ENCODE measurements at regions not wholly inside any gene's neighbourhood (a gene's known extent, or its start where the extent isn't known, plus 50 kb on each side); places are given as distances from the start of the nearest gene placed in this dataset.
"Not testable (repeated sequence)": the region's sequence is repeated elsewhere in the genome, so short reads cannot be mapped to it uniquely, and the experiment has no call there.

DNA sequence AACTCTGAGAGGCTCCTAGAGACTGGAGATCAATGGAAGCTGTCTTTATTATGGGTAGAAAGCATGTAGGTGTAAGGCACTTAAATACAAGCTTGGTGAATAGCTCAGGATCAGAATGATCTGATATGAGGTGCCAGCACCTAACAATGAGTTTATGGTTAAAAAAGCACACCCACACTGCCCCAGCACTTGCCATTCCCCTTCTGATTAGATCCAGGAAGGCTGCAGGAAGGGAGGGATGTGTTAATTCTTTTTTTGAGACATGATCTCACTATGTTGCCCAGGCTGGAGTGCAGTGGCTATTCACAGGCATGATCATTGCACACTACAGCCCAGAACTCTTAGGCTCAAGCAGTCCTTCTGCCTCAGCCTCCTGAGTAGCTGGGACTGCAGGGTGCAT, 71.8 kb upstream of the IVNS1ABP start:
- no peak overlapping the region for H3K4me3 ChIP-seq (replicated peaks; ENCODE audit: insufficient read depth, low read length)
- H3K27ac ChIP-seq (replicated peaks), result no peak overlapping the region
- H3K27me3 ChIP-seq (ENCODE audit: insufficient read depth, poor library complexity, severe bottlenecking), result no peaks in the 10 kb centered on the region
- TF ChIP-seq POLR2AphosphoS5 (IDR thresholded peaks at IDR 0.05; ENCODE audit: low read depth), result no peak
- TF ChIP-seq GABPA (IDR thresholded peaks at IDR 0.05; ENCODE audit: low read depth), result no peak
- TF ChIP-seq SPI1 (IDR thresholded peaks at IDR 0.05; ENCODE audit: borderline replicate concordance, low read depth), result no peak
- TF ChIP-seq, protein P1, sequence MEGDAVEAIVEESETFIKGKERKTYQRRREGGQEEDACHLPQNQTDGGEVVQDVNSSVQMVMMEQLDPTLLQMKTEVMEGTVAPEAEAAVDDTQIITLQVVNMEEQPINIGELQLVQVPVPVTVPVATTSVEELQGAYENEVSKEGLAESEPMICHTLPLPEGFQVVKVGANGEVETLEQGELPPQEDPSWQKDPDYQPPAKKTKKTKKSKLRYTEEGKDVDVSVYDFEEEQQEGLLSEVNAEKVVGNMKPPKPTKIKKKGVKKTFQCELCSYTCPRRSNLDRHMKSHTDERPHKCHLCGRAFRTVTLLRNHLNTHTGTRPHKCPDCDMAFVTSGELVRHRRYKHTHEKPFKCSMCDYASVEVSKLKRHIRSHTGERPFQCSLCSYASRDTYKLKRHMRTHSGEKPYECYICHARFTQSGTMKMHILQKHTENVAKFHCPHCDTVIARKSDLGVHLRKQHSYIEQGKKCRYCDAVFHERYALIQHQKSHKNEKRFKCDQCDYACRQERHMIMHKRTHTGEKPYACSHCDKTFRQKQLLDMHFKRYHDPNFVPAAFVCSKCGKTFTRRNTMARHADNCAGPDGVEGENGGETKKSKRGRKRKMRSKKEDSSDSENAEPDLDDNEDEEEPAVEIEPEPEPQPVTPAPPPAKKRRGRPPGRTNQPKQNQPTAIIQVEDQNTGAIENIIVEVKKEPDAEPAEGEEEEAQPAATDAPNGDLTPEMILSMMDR (IDR thresholded peaks at IDR 0.05; ENCODE audit: insufficient read depth, low read length), result no peak
- no peak for DNase-seq (ENCODE audit: low read depth in 1 of 2, low spot score in 1 of 2)

DNA sequence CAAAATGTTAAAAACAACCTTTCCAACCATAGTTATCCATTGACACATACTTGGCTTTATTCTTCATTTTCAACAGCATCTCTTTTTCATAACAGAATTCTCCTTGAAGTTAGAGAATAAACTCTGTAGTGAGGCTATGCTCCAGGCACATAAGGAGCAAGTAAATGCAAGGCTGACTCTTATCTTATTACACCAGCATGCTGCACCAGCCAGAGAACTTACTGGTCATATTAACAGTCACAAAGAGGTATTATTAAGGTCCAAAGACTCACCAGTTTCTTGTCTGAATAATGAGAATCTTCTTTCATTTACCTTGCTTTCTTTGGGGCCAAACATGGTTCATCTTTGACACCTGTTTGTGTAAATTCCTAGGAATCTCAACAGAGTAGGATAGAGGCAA, 71.3 kb upstream of the IVNS1ABP start:
- H3K27ac ChIP-seq (replicated peaks), result no peak overlapping the region
- TF ChIP-seq, protein P2, sequence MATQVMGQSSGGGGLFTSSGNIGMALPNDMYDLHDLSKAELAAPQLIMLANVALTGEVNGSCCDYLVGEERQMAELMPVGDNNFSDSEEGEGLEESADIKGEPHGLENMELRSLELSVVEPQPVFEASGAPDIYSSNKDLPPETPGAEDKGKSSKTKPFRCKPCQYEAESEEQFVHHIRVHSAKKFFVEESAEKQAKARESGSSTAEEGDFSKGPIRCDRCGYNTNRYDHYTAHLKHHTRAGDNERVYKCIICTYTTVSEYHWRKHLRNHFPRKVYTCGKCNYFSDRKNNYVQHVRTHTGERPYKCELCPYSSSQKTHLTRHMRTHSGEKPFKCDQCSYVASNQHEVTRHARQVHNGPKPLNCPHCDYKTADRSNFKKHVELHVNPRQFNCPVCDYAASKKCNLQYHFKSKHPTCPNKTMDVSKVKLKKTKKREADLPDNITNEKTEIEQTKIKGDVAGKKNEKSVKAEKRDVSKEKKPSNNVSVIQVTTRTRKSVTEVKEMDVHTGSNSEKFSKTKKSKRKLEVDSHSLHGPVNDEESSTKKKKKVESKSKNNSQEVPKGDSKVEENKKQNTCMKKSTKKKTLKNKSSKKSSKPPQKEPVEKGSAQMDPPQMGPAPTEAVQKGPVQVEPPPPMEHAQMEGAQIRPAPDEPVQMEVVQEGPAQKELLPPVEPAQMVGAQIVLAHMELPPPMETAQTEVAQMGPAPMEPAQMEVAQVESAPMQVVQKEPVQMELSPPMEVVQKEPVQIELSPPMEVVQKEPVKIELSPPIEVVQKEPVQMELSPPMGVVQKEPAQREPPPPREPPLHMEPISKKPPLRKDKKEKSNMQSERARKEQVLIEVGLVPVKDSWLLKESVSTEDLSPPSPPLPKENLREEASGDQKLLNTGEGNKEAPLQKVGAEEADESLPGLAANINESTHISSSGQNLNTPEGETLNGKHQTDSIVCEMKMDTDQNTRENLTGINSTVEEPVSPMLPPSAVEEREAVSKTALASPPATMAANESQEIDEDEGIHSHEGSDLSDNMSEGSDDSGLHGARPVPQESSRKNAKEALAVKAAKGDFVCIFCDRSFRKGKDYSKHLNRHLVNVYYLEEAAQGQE (IDR thresholded peaks at IDR 0.05; ENCODE audit: insufficient replicate concordance, low read depth), result no peak
- TF ChIP-seq GABPA (IDR thresholded peaks at IDR 0.05; ENCODE audit: low read depth), result no peak
- TF ChIP-seq, protein P1 (IDR thresholded peaks at IDR 0.05; ENCODE audit: insufficient read depth, low read length), result no peak
- TF ChIP-seq SPI1 (IDR thresholded peaks at IDR 0.05; ENCODE audit: borderline replicate concordance, low read depth), result no peak
- TF ChIP-seq POLR2AphosphoS5 (IDR thresholded peaks at IDR 0.05; ENCODE audit: low read depth), result no peak
- H3K27me3 ChIP-seq (ENCODE audit: insufficient read depth, poor library complexity, severe bottlenecking), result no peaks in the 10 kb centered on the region
- DNase-seq (ENCODE audit: low read depth in 1 of 2, low spot score in 1 of 2), result no peak
- H3K4me3 ChIP-seq (replicated peaks; ENCODE audit: insufficient read depth, low read length), result no peak overlapping the region

DNA sequence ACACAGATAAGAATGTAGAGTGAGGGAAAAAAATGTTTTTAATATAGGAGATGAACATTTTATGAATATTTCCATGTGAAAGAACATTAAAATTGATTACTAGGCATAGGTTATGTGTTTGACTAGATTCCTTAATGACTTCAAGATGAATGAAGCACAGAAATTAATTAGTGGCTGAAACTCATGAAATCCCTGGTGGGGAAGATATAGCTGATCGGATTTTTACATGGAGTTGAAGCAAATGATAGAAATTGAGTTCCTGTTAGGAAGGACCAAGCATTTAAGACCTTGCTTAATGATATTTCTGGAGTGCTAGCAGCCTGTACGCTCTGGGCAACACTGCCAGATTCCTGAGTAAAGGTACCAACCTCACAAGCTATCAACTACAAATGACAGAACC, 68.9 kb upstream of the IVNS1ABP start:
- no peak for DNase-seq (ENCODE audit: low read depth in 1 of 2, low spot score in 1 of 2)
- H3K27me3 ChIP-seq (ENCODE audit: insufficient read depth, poor library complexity, severe bottlenecking), result no peaks in the 10 kb centered on the region
- H3K27ac ChIP-seq (replicated peaks), result no peak overlapping the region
- TF ChIP-seq, protein P2 (IDR thresholded peaks at IDR 0.05; ENCODE audit: insufficient replicate concordance, low read depth), result no peak
- TF ChIP-seq POLR2AphosphoS5 (IDR thresholded peaks at IDR 0.05; ENCODE audit: low read depth), result no peak
- TF ChIP-seq, protein P1 (IDR thresholded peaks at IDR 0.05; ENCODE audit: insufficient read depth, low read length), result no peak
- no peak overlapping the region for H3K4me3 ChIP-seq (replicated peaks; ENCODE audit: insufficient read depth, low read length)

DNA sequence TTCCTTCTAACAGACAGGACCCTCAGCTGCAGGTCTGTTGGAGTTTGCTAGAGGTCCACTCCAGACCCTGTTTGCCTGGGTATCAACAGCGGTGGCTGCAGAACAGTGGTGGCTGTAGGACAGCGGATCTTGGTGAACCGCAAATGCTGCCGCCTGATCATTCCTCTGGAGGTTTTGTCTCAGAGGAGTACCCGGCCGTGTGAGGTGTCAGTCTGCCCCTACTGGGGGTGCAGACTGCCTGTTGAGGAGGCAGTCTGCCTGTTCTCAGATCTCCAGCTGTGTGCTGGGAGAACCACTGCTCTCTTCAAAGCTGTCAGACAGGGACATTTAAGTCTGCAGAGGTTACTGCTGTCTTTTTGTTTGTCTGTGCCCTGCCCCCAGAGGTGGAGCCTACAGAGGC, 66.8 kb upstream of the IVNS1ABP start:
- DNase-seq (ENCODE audit: low read depth in 1 of 2, low spot score in 1 of 2); H3K27ac ChIP-seq (replicated peaks); H3K27me3 ChIP-seq (ENCODE audit: insufficient read depth, poor library complexity, severe bottlenecking); H3K4me3 ChIP-seq (replicated peaks; ENCODE audit: insufficient read depth, low read length): not testable (repeated sequence)

Data from HL-60 (cell line).